B cell (primary cell): ENCODE measurements at regions not wholly inside any gene's neighbourhood (a gene's known extent, or its start where the extent isn't known, plus 50 kb on each side); places are given as distances from the start of the nearest gene placed in this dataset.

Experiments
- ATAC-seq: fragments of 200-7000 bp; cut with Tn5 transposase; one replicate; pipeline ENCODE4 v1.10.0; 2021; ENCODE audit warnings: low read depth, mild to moderate bottlenecking, moderate number of reproducible peaks, moderate library complexity
- CTCF ChIA-PET: fragments of 350-600 bp; sonication (Branson Sonifier 250); formaldehyde crosslinking; loops from one replicate; lab custom pipeline; 2021; ENCODE audit warnings: antibody characterized with exemption, inconsistent platforms; lab: Charles Lee
- POLR2A ChIA-PET: fragments of 350-600 bp; sonication (Branson Sonifier 250); formaldehyde crosslinking; loops from one replicate; lab custom pipeline; 2021; ENCODE audit warnings: antibody characterized with exemption; lab: Charles Lee
- DNase-seq: peaks from one replicate; pipeline ENCODE4 v3.0.0; 2013
- H2AFZ ChIP-seq: 2 replicates; pipeline ENCODE4 v1.6.1; 2012; ENCODE audit warnings: mild to moderate bottlenecking, low read depth, low read length; ENCODE audit not compliant: insufficient read depth, poor library complexity, severe bottlenecking
- H3K27ac ChIP-seq, 2 donors: 1 replicate in 1 of 2; 2 replicates in 1 of 2; pipeline ENCODE4 v1.5.1; 2012 to 2013; ENCODE audit warnings: low read length in 2 of 2, mild to moderate bottlenecking in 2 of 2, moderate library complexity in 1 of 2
- H3K27me3 ChIP-seq, 4 experiments: fragments of 200-600 bp in 1 of 4; sonication (generic) in 1 of 4; replicated peaks in 1 of 4; 1 replicate in 2 of 4; 2 replicates in 2 of 4; pipeline versions ENCODE4 v1.6.1 to v1.7.0; 2013 to 2016; ENCODE audit warnings: low read length in 3 of 4, mild to moderate bottlenecking in 2 of 4, mixed read lengths in 1 of 4, moderate library complexity in 1 of 4; ENCODE audit not compliant: insufficient read depth in 4 of 4, control insufficient read depth in 3 of 4; ENCODE audit errors: control extremely low read depth in 1 of 4
- H3K36me3 ChIP-seq, 2 experiments: replicated peaks in 1 of 2; 1 replicate in 1 of 2; 2 replicates in 1 of 2; pipeline versions ENCODE4 v1.6.1 to v1.7.1; 2013; ENCODE audit warnings: low read length in 1 of 2; ENCODE audit not compliant: insufficient read depth in 2 of 2, control insufficient read depth in 1 of 2; ENCODE audit errors: control extremely low read depth in 1 of 2, extremely low read depth in 1 of 2
- H3K4me1 ChIP-seq, 2 donors: fragments of 200-600 bp in 1 of 2; sonication (generic) in 1 of 2; 1 replicate in 1 of 2; 2 replicates in 1 of 2; pipeline versions ENCODE4 v1.5.1 to v1.6.1; 2013 to 2017; ENCODE audit warnings: low read length in 2 of 2; ENCODE audit not compliant: control insufficient read depth in 2 of 2, insufficient read depth in 2 of 2
- H3K4me2 ChIP-seq: replicated peaks from 2 replicates; pipeline ENCODE3; 2012; ENCODE audit warnings: mild to moderate bottlenecking, low read depth, low read length; ENCODE audit not compliant: poor library complexity, severe bottlenecking
- H3K4me3 ChIP-seq, 5 experiments: fragments of 200-600 bp in 1 of 5; sonication (generic) in 1 of 5; 1 replicate in 3 of 5; 2 replicates in 2 of 5; pipeline versions ENCODE4 v1.5.1 to v1.7.0; 2011 to 2016; ENCODE audit warnings: low read length in 4 of 5, mild to moderate bottlenecking in 4 of 5, low read depth in 2 of 5, control low read depth in 1 of 5, moderate library complexity in 1 of 5; ENCODE audit not compliant: insufficient read depth in 1 of 5; ENCODE audit errors: control extremely low read depth in 1 of 5, extremely low read depth in 1 of 5
- H3K79me2 ChIP-seq: fragments of 200-600 bp; sonication (generic); one replicate; pipeline ENCODE4 v1.6.0; 2016; ENCODE audit warnings: low read length; ENCODE audit not compliant: control insufficient read depth, insufficient read depth
- H3K9ac ChIP-seq: fragments of 200-600 bp; sonication (generic); 2 replicates; pipeline ENCODE4 v1.6.1; 2017; ENCODE audit warnings: mild to moderate bottlenecking, low read length, moderate library complexity
- H3K9me3 ChIP-seq, 3 donors: one replicate each; pipeline versions ENCODE4 v1.6.1 to v1.7.1; 2013; ENCODE audit warnings: low read length in 2 of 3; ENCODE audit not compliant: control insufficient read depth in 2 of 3, insufficient read depth in 1 of 3; ENCODE audit errors: control extremely low read depth in 1 of 3
- H4K20me1 ChIP-seq: 2 replicates; pipeline ENCODE4 v1.6.0; 2012; ENCODE audit warnings: mild to moderate bottlenecking, low read length; ENCODE audit not compliant: insufficient read depth, control insufficient read depth, poor library complexity, severe bottlenecking
- H3K27ac Mint-ChIP-seq: one replicate; pipeline ENCODE4 v1.8.0; 2021; ENCODE audit warnings: mixed read lengths
- H3K27me3 Mint-ChIP-seq: one replicate; pipeline ENCODE4 v1.8.0; 2021; ENCODE audit warnings: mixed read lengths
- H3K4me1 Mint-ChIP-seq: one replicate; pipeline ENCODE4 v1.8.0; 2021; ENCODE audit warnings: mixed read lengths
- H3K4me3 Mint-ChIP-seq: one replicate; pipeline ENCODE4 v1.8.0; 2021; ENCODE audit warnings: mixed read lengths
- H3K9me3 Mint-ChIP-seq: one replicate; pipeline ENCODE4 v1.8.0; 2022; ENCODE audit warnings: mixed read lengths; ENCODE audit not compliant: insufficient read depth
- CTCF ChIP-seq: fragments of 200-600 bp; IDR thresholded peaks from one replicate; pipeline ENCODE4 v1.8.0; 2022; ENCODE audit warnings: antibody characterized with exemption, mild to moderate bottlenecking
- EZH2 ChIP-seq: IDR thresholded peaks from 2 replicates; pipeline ENCODE4 v1.6.1; 2012; ENCODE audit warnings: borderline replicate concordance, low read depth, mild to moderate bottlenecking, moderate library complexity, low read length; ENCODE audit not compliant: insufficient read depth, poor library complexity, severe bottlenecking
- WGBS: methylation state at CpG from one replicate; pipeline ENCODE4 v1.1.5; 2013; ENCODE audit warnings: missing lambda C conversion rate; ENCODE audit not compliant: insufficient coverage; 5-methylcytosine and 5-hydroxymethylcytosine counted together
- intact Hi-C: fragments of 100-400 bp; cut with micrococcal nuclease; formaldehyde crosslinking; loops from one replicate; pipeline ENCODE4 v1.10.0; 2022

DNA sequence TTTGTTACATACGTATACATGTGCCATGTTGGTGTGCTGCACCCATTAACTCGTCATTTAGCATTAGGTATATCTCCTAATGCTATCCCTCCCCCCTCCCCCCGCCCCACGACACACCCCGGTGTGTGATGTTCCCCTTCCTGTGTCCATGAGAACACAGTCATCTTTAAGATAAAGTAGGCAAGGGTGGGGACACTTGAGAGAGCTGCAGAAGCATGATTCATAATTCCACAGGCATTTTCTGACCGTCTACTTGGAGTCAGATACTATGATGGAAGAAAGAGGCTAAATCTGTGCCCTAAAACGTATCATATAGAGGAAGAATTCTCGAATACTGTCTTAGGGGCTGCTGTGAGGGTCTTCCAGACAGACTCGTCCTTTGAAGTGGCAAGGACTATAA lies 145.9 kb upstream of the VASH1 start:
- intact Hi-C loops = no loop called here
- DNase-seq (no peak), ATAC-seq (no peak)
- Mint-ChIP-seq H3K9me3 (peaks cover 9% of the 10 kb centered on the region), H3K27me3 (peaks cover 32% of the 10 kb centered on the region), H3K27ac (no peak overlapping the region), H3K4me3 (no peak overlapping the region), H3K4me1 (no peaks in the 10 kb centered on the region)
- no peaks in the 10 kb centered on the region for H3K27me3 ChIP-seq
- peaks cover 4 to 16% (median 5%) of the 10 kb centered on the region in 3 donors for H3K9me3 ChIP-seq
- no peaks in the 10 kb centered on the region for H3K4me1 ChIP-seq
- H3K27ac ChIP-seq = no peak overlapping the region
- ChIA-PET POLR2A (no interaction called here), CTCF (no interaction called here)
- no peak overlapping the region for H3K4me3 ChIP-seq
- H3K9ac ChIP-seq = no peak overlapping the region
- no peaks in the 10 kb centered on the region for H3K36me3 ChIP-seq
- no peak overlapping the region for H2AFZ ChIP-seq
- TF ChIP-seq EZH2 (no peak), CTCF (no peak)
- WGBS = no CpG with 5 or more reads among the region's 9 CpGs
- no peaks in the 10 kb centered on the region for H4K20me1 ChIP-seq
- no peak overlapping the region for H3K4me2 ChIP-seq
- H3K79me2 ChIP-seq = no peaks in the 10 kb centered on the region

- Histone ChIP-seq H3K9ac (no peak overlapping the region), H3K4me2 (no peak overlapping the region), H2AFZ (no peak overlapping the region), H3K27me3 (no peaks in the 10 kb centered on the region), H3K79me2 (no peaks in the 10 kb centered on the region), H3K4me1 (no peaks in the 10 kb centered on the region), H3K27ac (no peak overlapping the region), H3K9me3 (peaks cover 4 to 16% (median 5%) of the 10 kb centered on the region in 3 donors), H4K20me1 (no peaks in the 10 kb centered on the region), H3K4me3 (no peak overlapping the region), H3K36me3 (no peaks in the 10 kb centered on the region)
- TF ChIP-seq EZH2 (no peak), CTCF (no peak)
- CTCF ChIA-PET = no interaction called here
- POLR2A ChIA-PET = no interaction called here
- Mint-ChIP-seq H3K4me1 (no peaks in the 10 kb centered on the region), H3K27ac (no peak overlapping the region), H3K4me3 (no peak overlapping the region), H3K9me3 (peaks cover 9% of the 10 kb centered on the region), H3K27me3 (peaks cover 29% of the 10 kb centered on the region)
- ATAC-seq (no peak), DNase-seq (no peak)
- WGBS = 80% methylated on average over 1 of the region's 4 CpGs
- intact Hi-C loops = no loop called here
These were observed 143.8 kb upstream of the VASH1 start for GRCh38 chr14:76617440-76617839.
